Astrocyte of the hippocampus (primary cell): ENCODE measurements at regions not wholly inside any gene's neighbourhood (a gene's known extent, or its start where the extent isn't known, plus 50 kb on each side); places are given as distances from the start of the nearest gene placed in this dataset.
A peak's percentile ranks its signal among the peaks of the same experiment; 100 is the strongest.
"Not testable (repeated sequence)": the region's sequence is repeated elsewhere in the genome, so short reads cannot be mapped to it uniquely, and the experiment has no call there.

Experiments used
- DNase-seq: peaks from one replicate; pipeline ENCODE4 v3.0.0; 2011; ENCODE audit warnings: low read depth, low spot score

- DNase-seq: no peak
Observed at GRCh38 chr13:95388420-95389079, 87.3 kb upstream of the ABCC4 start.

DNA sequence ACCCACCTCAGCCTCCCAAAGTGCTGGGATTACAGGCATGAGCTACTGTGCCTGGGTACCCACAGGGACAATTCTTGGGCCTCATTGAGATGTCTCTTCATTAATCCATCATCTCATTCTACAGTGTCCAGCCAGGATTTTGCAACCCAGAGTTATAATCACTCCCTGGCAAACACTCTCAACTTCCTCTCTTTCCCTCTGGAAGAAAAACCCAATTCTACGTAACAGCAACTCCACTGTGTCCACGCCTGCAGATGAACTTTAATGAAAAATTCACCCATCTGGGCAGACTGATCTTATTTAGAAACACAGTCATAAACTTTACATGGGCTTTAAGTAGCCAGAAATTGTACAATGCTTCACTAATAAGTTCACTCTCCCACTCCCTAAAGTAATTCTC, 90.1 kb upstream of the ABCC4 start:
- no peak for DNase-seq

DNA sequence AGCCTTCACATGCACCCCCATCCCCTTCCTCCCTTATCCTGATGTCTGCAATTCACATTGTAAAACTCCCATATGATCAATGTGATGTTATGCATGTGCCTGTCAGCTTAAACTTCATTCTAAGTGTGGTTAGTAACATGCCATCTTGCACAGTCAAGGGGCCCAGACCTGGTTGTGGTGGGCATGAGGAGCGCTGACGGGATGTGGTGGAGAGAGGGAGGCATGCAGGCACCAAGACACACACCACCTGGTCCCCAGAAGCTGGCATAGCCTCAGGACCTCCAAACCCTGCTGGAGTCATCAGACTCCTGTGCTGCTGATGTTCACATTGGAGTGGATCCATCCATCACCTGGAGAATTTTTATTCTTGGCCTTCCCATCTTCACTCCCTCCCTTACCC, 90.5 kb upstream of the ABCC4 start:
- no peak for DNase-seq

GRCh38 chr13:95392597-95392996, 91.3 kb upstream of the ABCC4 start:
- DNase-seq: no peak

GRCh38 chr13:95403349-95404140, 102.3 kb upstream of the ABCC4 start:
- DNase-seq: peak; percentile 17

DNA sequence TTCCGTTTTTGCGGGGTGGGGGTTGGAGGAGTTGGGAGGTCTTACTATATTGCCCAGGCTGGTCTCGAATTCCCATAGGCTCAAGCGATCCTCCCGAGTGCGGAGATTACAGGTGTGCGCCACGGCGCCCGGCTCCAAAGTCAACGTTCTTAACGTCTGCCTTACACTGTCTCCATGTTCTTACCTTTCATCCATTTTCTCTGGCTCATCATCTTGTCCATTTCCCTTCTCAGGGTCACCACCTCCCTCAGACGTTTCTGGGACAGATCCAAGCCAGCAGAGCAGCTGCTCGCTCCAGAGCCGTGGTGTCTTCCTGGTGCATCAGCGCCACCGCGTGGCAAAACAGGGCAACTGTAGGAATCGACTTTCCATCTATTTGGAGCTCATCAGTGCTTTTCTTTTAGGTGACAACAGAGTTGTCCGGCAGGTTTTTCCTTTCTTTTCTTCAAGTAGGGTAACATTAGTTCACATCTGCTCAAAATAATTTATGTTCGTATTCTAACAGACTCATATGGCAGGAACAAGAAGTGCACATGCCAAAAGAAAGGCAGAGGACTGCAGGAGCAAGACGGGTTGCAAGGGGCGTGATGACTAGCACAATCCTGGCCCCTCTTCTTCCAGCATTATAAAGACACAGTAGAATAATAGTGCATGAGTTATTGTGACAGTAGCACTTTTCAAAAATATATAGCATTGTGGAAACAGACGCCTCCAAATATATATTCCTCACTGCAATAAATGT, 103.1 kb upstream of the ABCC4 start:
- peak; percentile 89 for DNase-seq

DNA sequence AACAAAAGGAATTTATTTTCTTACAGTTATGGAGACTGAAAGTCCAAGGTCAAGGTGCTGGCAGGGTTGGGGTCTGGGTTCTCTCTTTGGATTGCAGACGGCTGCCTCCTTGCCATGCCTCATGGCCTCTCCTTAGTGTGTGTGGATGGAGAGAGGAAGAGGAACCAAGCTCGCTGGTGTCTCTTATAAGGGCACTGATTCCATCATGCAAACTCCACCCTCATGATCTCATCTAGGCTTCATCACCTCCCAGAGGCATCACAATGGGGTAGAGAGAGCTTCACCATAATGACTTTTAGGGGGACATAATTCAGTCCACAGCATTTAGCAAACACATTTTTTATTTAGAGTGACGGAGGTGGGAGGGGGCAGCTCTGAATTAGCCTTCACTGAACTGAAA, 104.9 kb upstream of the ABCC4 start:
- DNase-seq: no peak

DNA sequence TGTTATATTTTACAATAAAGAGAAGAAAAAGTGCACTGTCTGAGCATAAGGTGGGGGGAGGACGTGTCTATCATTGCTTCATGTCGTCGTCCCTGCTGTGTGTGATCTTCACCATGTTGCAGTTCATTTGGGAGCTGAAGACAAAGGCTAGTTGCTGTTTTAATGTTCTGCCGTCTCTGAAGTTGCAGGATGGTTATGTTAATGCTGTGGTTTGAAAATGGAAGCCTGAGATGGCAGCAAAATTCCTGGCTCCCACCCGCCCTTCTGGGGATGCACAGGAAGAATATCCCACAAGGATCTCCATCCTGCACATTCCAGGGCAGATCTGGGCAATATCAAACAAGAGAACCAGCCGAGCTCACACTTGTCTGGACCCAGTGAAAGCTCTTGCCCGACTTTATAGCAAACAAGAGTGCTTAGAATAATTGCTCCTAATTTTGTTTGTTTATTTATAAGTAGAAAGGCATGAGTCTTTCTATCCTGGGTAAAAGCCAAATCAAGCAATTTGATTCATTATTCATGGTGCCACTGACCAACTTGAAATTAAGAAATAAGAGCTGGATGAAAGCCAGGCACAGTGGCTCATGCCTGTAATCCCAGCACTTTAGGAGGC, 110.3 kb upstream of the ABCC4 start:
- DNase-seq: peak; percentile 84

DNA sequence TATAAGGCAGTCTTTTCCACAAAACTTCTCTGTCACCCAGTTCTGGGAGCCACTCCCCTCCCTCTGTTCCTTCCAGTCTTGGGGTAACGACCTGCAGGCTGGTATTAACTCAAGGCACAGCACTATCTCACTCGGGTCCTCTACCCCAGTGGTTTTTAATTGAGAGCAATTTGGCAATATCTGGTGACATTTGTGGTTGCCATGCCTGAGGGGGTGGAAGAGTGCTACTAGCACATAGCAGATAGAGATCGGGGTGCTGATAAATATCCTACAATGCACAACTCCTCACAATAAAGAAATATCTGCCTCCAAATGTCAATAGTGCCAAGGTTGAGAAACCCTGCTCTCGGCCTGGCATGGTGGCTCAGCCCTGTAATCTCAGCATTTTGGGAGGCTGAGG, 117.7 kb upstream of the ABCC4 start:
- DNase-seq: no peak

DNA sequence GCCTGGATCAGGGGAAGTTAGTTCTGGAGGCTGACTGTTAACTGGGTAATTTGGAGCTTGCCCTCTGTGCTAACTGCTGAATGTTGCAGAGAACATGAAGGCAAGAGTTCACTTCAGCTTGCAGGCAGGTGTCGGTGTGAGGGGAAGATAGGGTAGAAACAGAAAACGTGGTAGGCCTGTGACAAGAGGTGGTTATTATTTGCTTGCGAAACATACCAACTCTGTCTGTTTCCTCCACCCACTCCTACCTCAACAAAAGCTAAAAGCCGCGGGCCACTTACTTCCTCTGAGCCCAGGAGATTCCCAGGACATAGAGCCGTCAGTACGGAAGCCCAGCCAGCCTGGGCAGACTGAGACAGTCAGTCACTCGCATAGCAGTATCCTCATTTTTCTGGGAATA, 119.2 kb upstream of the ABCC4 start:
- DNase-seq: no peak

GRCh38 chr13:95426631-95427030, 125.4 kb upstream of the ABCC4 start:
- DNase-seq: no peak

GRCh38 chr13:95430525-95430924, 122.0 kb upstream of the CLDN10 start:
- DNase-seq: not testable (repeated sequence)

DNA sequence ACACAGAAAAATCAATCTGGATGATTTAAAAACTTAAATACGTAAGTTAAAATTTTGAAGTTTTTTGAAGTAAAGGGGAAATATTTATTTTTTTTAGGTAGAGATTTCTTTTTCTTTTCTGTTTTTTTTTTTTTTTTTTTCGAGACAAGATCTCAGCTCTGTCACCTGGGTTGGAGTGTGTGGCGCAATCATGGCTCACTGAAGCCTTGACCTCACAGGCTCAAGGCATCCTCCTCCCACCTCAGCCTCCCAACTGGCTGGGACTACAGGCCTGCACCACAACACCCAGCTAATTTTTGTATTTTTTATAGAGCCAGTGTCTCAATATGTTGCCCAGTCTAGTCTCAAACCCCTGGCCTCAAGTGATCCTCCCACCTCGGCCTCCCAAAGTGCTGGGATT, 120.4 kb upstream of the CLDN10 start:
- DNase-seq: no peak

GRCh38 chr13:95433537-95433936, 119.0 kb upstream of the CLDN10 start:
- DNase-seq: no peak

- no peak for DNase-seq
Observed at GRCh38 chr13:95434111-95434510, 118.4 kb upstream of the CLDN10 start.

DNA sequence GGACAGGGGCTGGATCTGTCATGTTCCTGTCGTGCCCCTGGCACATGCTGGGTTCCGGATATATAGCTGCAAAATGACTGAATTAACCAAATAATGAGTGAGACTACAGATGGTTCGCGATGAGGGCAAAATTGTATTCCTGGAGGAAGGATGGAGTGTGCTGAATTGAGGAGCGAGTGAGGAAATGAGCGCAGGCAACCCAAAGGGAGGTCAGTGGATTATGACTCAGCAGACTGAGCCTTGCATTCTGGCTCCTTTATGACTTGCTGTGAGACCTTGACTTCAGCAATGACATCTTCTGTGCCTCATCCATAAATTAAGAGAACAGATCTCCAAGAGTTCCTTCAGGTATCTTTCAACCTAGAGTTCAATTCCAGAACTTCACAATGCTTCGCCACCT, 115.0 kb upstream of the CLDN10 start:
- no peak for DNase-seq

GRCh38 chr13:95438297-95438696, 114.2 kb upstream of the CLDN10 start:
- no peak for DNase-seq

DNA sequence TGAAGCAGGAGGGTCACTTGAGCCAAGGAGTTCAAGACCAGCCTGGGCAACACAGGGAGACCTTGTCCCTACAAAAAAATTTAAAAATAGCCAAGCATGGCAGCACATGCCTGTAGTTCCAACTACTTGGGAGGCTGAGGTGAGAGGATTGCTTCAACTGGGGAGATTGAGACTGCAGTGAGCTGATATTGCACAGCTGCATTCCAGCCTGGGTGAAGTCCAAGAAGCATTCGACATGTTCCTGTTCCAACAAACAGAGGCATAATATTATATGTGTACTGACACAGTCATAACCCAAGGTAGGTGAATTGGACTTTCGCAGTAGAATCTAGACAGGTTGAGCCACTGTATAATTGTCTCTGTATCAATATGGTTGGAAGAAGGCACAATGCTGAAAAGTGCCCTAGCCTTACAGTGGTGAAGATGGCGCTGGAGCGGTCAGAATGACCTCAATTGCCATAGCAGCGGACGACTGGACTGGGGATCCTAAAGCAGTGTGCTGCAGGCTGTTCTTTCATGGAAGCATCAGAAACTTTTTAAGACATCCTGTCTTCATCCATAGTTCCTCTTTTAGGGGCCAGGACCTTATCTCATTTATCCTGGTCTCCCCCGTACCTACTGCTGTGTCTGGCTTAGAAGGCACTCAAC, 112.0 kb upstream of the CLDN10 start:
- no peak for DNase-seq

DNA sequence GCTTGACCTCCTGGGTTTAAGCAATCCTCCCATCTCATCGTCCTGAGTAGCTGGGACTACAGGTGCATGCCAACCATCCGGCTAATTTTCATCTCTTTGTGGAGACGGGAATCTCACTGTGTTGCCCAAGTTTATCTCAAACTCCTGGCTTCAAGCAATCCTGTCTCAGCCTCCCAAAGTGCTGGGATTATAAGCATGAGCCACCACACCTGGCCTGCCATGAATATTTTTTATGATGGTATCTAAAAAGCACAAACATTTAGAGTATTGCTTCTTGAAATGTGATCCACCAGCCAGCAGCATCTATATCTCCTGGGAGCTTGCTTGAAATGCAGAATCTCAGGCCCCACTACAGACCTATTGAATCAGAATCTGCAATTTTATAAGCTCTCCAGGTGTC, 111.2 kb upstream of the CLDN10 start:
- no peak for DNase-seq

DNA sequence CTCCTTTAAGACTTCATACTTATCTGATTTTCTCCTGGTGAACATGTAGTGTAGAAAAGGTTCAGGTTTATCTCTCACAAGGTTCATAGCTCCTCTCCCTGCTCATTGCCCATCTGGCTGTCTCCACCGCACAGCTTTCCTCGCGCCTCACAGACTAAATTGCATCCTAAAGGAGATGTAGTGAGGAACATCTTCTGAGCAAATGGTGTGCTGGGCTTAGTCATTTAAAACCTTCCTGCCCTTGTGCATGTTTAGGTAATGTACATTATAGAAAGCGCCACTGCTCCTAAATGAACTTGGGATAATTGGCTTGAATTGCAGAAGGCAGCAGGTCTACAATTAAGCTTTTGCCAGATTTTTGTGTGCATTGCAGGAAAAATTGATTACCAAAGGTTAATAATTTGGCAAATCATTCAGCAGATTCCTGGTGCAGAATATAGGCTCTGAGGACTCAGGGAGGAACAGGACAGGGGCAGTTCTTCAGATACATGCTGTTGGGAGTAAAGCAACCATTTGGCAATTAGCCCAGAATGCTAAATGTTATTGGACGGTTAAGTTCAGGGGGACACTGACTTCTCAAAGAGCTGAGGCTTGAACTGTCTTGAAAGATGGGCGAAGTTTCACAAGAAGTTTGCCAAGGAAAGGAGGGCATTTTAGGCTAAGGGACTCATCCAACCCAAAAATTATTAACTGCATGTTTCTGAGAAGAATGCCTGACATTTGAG, 108.4 kb upstream of the CLDN10 start:
- DNase-seq: no peak

DNA sequence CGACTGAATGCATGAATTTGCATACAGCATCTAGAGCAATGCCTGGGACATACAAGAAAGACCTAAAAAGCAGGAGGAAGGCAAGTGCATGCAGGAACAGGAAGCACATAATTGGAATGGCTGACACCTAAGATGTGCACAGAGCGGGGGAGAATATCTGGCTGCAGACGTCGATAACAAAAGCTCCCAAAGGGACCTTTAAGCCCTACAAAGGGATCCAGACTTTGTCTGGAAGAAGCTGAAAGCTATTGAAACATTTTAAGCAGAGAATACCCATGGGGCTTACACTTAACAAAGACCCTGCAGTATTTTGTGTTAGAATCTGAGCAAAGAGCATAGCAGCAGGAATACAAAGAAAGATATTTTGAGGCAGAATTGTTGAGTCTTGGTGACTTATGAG, 107.4 kb upstream of the CLDN10 start:
- DNase-seq: no peak
